ENCODE measurements at regions not wholly inside any gene's neighbourhood (a gene's known extent, or its start where the extent isn't known, plus 50 kb on each side); places are given as distances from the start of the nearest gene placed in this dataset.

GRCh38 chr9:16082796-16083195 is 530.0 kb downstream of the CCDC171 start:
- no peak for DNase-seq
- Mint-ChIP-seq H3K27ac (no peak overlapping the region), H3K9me3 (peaks cover 0 to 19% (median 13%) of the 10 kb centered on the region in 9 donors), H3K27me3 (peaks cover 0 to 14% (median 2%) of the 10 kb centered on the region in 5 donors), H3K4me3 (no peak overlapping the region), H3K4me1 (no peaks in the 10 kb centered on the region), H3K36me3 (peaks cover 0 to 11% (median 5%) of the 10 kb centered on the region in 3 donors)
- POLR2A ChIA-PET: no interaction called here
- ATAC-seq: no peak

GRCh38 chr9:16085167-16085726 is 532.4 kb downstream of the CCDC171 start:
- DNase-seq: no peak
- Mint-ChIP-seq H3K27ac (no peak overlapping the region), H3K27me3 (peaks cover 0 to 14% (median 2%) of the 10 kb centered on the region in 5 donors), H3K9me3 (peaks cover 3 to 25% (median 18%) of the 10 kb centered on the region in 9 donors), H3K4me1 (no peaks in the 10 kb centered on the region), H3K36me3 (peaks cover 0 to 11% (median 5%) of the 10 kb centered on the region in 3 donors), H3K4me3 (no peak overlapping the region)
- POLR2A ChIA-PET: no interaction called here
- ATAC-seq: no peak

GRCh38 chr9:16090907-16091629 is 538.2 kb downstream of the CCDC171 start:
- Mint-ChIP-seq H3K4me1 (peaks cover 0 to 3% (median 0%) of the 10 kb centered on the region in 4 donors), H3K9me3 (peaks cover 8 to 37% (median 24%) of the 10 kb centered on the region in 9 donors), H3K4me3 (no peak overlapping the region), H3K27me3 (peaks cover 0 to 11% (median 3%) of the 10 kb centered on the region in 5 donors), H3K27ac (no peak overlapping the region), H3K36me3 (peaks cover 0 to 16% (median 5%) of the 10 kb centered on the region in 3 donors)
- DNase-seq: no peak
- no peak for ATAC-seq
- POLR2A ChIA-PET: no interaction called here

- ATAC-seq: no peak
- Mint-ChIP-seq H3K4me3 (no peak overlapping the region), H3K9me3 (peaks cover 8 to 25% (median 14%) of the 10 kb centered on the region in 9 donors), H3K27me3 (peaks cover 0 to 5% (median 2%) of the 10 kb centered on the region in 5 donors), H3K36me3 (peaks cover 0 to 7% (median under 1%) of the 10 kb centered on the region in 3 donors), H3K27ac (no peak overlapping the region), H3K4me1 (peaks cover 0 to 3% (median 0%) of the 10 kb centered on the region in 4 donors)
- DNase-seq: no peak
- POLR2A ChIA-PET: no interaction called here
Observed at GRCh38 chr9:16092142-16093091, 539.6 kb downstream of the CCDC171 start.

GRCh38 chr9:16098306-16098705 is 545.5 kb downstream of the CCDC171 start:
- peaks cover 0 to 4% (median 0%) of the 10 kb centered on the region in 3 donors for H3K36me3 Mint-ChIP-seq
- DNase-seq (no peak), ATAC-seq (no peak)
- H3K27ac Mint-ChIP-seq: no peak overlapping the region
- H3K9me3 Mint-ChIP-seq: peaks cover 2 to 20% (median 5%) of the 10 kb centered on the region in 9 donors
- H3K4me1 Mint-ChIP-seq: peaks cover 0 to 2% (median 0%) of the 10 kb centered on the region in 4 donors
- H3K27me3 Mint-ChIP-seq: peaks cover 0 to 3% (median 2%) of the 10 kb centered on the region in 5 donors
- POLR2A ChIA-PET: no interaction called here
- no peak overlapping the region for H3K4me3 Mint-ChIP-seq

- Mint-ChIP-seq H3K9me3 (peaks cover 2 to 10% (median 3%) of the 10 kb centered on the region in 9 donors), H3K4me1 (no peaks in the 10 kb centered on the region), H3K36me3 (peaks cover 0 to 4% (median 0%) of the 10 kb centered on the region in 3 donors), H3K4me3 (no peak overlapping the region), H3K27me3 (peaks cover 0 to 3% (median 2%) of the 10 kb centered on the region in 5 donors), H3K27ac (no peak overlapping the region)
- POLR2A ChIA-PET: no interaction called here
- DNase-seq: no peak
- no peak for ATAC-seq
Observed at GRCh38 chr9:16099732-16100536, 547.1 kb downstream of the CCDC171 start.

GRCh38 chr9:16100537-16101091 is 547.8 kb downstream of the CCDC171 start:
- POLR2A ChIA-PET: no interaction called here
- Mint-ChIP-seq H3K4me3 (no peak overlapping the region), H3K27ac (no peak overlapping the region), H3K4me1 (no peaks in the 10 kb centered on the region), H3K27me3 (peaks cover 0 to 2% (median 0%) of the 10 kb centered on the region in 5 donors), H3K9me3 (peaks cover 0 to 3% (median 0%) of the 10 kb centered on the region in 9 donors), H3K36me3 (no peaks in the 10 kb centered on the region)
- ATAC-seq (no peak), DNase-seq (no peak)

GRCh38 chr9:16102154-16102553 is 549.3 kb downstream of the CCDC171 start:
- no peaks in the 10 kb centered on the region for H3K4me1 Mint-ChIP-seq
- H3K27ac Mint-ChIP-seq: no peak overlapping the region

GRCh38 chr9:16103620-16104397 is 551.0 kb downstream of the CCDC171 start:
- no peaks in the 10 kb centered on the region for H3K4me1 Mint-ChIP-seq
- no peaks in the 10 kb centered on the region for H3K27me3 Mint-ChIP-seq
- no peak for ATAC-seq
- no peak overlapping the region for H3K4me3 Mint-ChIP-seq
- no peak for DNase-seq
- H3K27ac Mint-ChIP-seq: peak overlapping the region in 3 of 10 donors; percentile 16 to 41 (median 24)
- H3K9me3 Mint-ChIP-seq: no peaks in the 10 kb centered on the region
- POLR2A ChIA-PET: no interaction called here
- no peaks in the 10 kb centered on the region for H3K36me3 Mint-ChIP-seq

More at GRCh38 chr9:16102154-16102553, 549.3 kb downstream of the CCDC171 start:
- Mint-ChIP-seq H3K9me3 (no peaks in the 10 kb centered on the region), H3K27me3 (no peaks in the 10 kb centered on the region), H3K36me3 (no peaks in the 10 kb centered on the region), H3K4me3 (no peak overlapping the region)
- ATAC-seq (no peak), DNase-seq (no peak)
- POLR2A ChIA-PET: no interaction called here

GRCh38 chr9:16105168-16106020 is 552.6 kb downstream of the CCDC171 start:
- no peak overlapping the region for H3K27ac Mint-ChIP-seq
- POLR2A ChIA-PET: no interaction called here
- no peaks in the 10 kb centered on the region for H3K4me1 Mint-ChIP-seq
- peak overlapping the region in 1 of 10 donors; percentile 31 for H3K4me3 Mint-ChIP-seq
- DNase-seq (no peak), ATAC-seq (no peak)
- no peaks in the 10 kb centered on the region for H3K27me3 Mint-ChIP-seq
- no peaks in the 10 kb centered on the region for H3K36me3 Mint-ChIP-seq
- H3K9me3 Mint-ChIP-seq: no peaks in the 10 kb centered on the region

Measured in naive thymus-derived CD8-positive, alpha-beta T cell (primary cell).